Prostate gland (tissue), 2 donors: ENCODE measurements at regions not wholly inside any gene's neighbourhood (a gene's known extent, or its start where the extent isn't known, plus 50 kb on each side); places are given as distances from the start of the nearest gene placed in this dataset.

Experiments
- POLR2A ChIP-seq: fragments of 450-650 bp; IDR thresholded peaks from one replicate; pipeline ENCODE4 v1.6.1; 2016; ENCODE audit warnings: antibody characterized with exemption, mild to moderate bottlenecking
- POLR2AphosphoS5 ChIP-seq: sonication (generic); formaldehyde crosslinking; IDR thresholded peaks from one replicate; pipeline ENCODE4 v1.6.1; 2017; ENCODE audit warnings: antibody characterized with exemption
- TF ChIP-seq, protein P1 (sequence below), 4 experiments: fragments of 200-600 bp in 2 of 4; fragments of 450-650 bp in 2 of 4; sonication (generic) in 2 of 4; IDR thresholded peaks; 1 replicate in 3 of 4; 2 replicates in 1 of 4; pipeline ENCODE4 v1.5.1; 2016 to 2019; ENCODE audit warnings: antibody characterized with exemption in 4 of 4, mild to moderate bottlenecking in 2 of 4, moderate library complexity in 2 of 4

DNA sequence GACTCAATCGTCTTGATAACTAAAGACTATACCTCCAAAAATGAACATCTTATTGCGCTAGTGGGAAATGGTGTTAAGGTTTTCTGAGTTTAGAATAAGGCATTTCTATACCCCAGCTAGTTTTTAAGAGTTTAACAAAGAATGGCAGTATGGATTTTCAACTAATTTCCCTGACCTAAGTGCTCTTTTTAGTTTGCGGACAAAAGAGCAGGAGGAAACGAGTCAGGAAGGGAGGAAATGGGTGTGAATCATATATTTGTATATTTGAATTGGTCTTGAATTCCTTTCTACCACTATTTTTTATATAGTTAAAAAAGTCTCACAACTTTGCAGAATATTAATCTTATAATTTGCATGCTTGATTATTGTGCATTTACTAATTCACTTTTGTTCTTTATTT lies 516.3 kb upstream of the ZNF608 start:
- TF ChIP-seq, protein P1, sequence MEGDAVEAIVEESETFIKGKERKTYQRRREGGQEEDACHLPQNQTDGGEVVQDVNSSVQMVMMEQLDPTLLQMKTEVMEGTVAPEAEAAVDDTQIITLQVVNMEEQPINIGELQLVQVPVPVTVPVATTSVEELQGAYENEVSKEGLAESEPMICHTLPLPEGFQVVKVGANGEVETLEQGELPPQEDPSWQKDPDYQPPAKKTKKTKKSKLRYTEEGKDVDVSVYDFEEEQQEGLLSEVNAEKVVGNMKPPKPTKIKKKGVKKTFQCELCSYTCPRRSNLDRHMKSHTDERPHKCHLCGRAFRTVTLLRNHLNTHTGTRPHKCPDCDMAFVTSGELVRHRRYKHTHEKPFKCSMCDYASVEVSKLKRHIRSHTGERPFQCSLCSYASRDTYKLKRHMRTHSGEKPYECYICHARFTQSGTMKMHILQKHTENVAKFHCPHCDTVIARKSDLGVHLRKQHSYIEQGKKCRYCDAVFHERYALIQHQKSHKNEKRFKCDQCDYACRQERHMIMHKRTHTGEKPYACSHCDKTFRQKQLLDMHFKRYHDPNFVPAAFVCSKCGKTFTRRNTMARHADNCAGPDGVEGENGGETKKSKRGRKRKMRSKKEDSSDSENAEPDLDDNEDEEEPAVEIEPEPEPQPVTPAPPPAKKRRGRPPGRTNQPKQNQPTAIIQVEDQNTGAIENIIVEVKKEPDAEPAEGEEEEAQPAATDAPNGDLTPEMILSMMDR (IDR thresholded peaks at IDR 0.05): no peak
- no peak for TF ChIP-seq POLR2A
- TF ChIP-seq POLR2AphosphoS5: no peak
